GM18505 (cell line): ENCODE measurements at regions not wholly inside any gene's neighbourhood (a gene's known extent, or its start where the extent isn't known, plus 50 kb on each side); places are given as distances from the start of the nearest gene placed in this dataset.
"Not testable (repeated sequence)": the region's sequence is repeated elsewhere in the genome, so short reads cannot be mapped to it uniquely, and the experiment has no call there.

ENCODE experiments used
- ATAC-seq: cut with Tn5 transposase; IDR thresholded peaks from one replicate; pipeline ENCODE4 v1.9.1; 2021; ENCODE audit not compliant: unreplicated experiment
- POLR2A ChIP-seq: IDR thresholded peaks from 4 replicates; pipeline ENCODE4 v1.6.1; 2011; ENCODE audit warnings: borderline replicate concordance; ENCODE audit not compliant: insufficient read depth, insufficient read length; ENCODE audit errors: extremely low read depth

GRCh38 chr13:42412812-42413483, 141.0 kb downstream of the AKAP11 start:
- ATAC-seq = no peak
- TF ChIP-seq POLR2A = no peak

DNA sequence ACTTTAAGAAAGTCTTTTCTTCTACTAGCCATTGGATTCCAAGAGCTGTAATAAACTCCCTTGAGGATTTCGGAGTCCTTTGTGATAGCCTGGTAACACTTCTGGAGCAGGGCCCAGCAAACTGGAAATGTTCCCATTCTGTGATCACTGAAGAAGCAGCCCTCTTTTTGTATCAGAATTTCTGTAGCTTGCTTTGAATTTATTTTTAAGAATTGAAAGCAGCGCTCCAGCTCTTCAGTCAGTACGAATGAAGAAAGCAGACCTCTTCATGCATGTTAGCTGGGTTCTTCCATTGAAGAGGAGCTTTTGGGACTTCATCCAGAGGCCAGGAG, 141.5 kb downstream of the AKAP11 start:
- no peak for TF ChIP-seq POLR2A
- ATAC-seq = no peak

GRCh38 chr13:42417626-42418025, 145.7 kb downstream of the AKAP11 start:
- no peak for ATAC-seq
- TF ChIP-seq POLR2A = no peak

GRCh38 chr13:42418184-42418583, 146.2 kb downstream of the AKAP11 start:
- no peak for TF ChIP-seq POLR2A

DNA sequence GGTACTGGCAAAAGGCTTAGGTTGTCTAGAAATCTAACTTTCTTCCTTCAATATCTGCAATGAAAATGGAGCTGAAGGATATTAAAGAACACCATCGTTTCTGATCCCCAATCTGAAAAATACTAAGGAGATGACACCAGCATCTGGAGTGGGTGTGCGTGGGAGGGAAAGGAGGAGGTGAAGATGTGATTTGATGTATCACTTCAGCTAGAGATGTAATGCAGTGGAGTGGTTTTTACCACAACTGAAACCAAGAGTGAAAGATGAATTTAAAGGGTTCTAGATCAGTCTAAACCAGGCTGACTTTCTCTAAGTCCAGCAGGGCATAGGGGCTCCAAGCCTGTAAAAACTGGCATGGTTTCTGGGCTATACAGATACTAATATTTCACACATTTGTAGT, 148.4 kb downstream of the AKAP11 start:
- no peak for TF ChIP-seq POLR2A
- peak; percentile 65 for ATAC-seq

More at GRCh38 chr13:42418184-42418583, 146.2 kb downstream of the AKAP11 start:
- ATAC-seq = no peak

DNA sequence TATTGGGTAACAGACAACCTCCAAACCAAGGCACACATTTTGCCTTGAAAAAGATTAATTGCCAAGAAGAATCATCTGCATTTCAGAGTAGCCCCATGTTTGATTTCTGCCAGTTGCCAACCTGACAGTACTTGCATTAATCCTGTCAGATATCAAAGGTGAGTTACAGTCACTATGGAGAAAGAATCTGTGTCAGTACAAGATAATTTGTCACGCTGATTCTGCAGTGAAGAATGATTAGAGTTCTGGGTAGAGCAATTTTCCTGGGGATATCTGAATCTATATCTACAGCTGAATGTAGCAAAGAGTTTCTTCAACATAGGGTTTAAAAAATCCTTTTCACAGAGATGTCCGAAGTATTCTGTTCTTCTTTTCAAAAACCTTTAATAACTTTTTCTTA, 150.7 kb downstream of the AKAP11 start:
- no peak for TF ChIP-seq POLR2A

DNA sequence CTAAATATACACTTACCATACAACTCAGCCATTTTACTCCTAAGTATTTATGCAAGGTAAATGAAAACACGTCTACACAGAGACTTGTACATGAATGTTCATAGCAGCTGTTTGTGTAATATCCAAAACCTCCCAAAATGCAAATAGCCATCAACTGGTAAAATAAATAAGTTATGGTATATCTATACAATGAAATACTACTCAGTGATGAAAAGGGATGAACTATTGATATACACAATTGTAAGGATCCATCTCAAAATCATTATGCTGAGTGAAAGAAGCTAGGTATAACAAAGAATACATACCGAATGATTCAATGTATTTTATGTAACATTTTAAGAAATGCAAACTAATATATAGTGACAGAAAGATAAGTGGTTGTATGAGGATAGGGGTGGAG, 149.8 kb upstream of the TNFSF11 start:
- ATAC-seq = no peak
- TF ChIP-seq POLR2A = no peak

More for the DNA sequence above, 150.7 kb downstream of the AKAP11 start:
- ATAC-seq = no peak

DNA sequence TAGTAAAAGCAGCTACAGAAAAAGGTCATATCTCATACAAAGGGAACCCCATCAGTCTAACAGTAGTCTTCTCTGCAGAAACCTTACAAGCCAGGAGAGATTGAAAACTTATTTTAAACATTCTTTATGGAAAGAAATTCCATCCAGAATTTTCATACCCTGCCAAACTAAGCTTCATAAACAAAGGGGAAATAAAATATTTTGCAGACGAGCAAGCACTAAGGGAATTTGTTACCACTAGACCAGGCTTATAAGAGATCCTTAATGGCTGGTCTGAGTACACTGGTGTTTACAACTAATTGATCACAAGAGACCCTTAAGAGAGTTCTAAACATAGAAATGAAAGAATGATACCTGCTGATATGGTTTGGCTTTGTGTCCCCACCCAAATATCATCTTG, 128.6 kb upstream of the TNFSF11 start:
- ATAC-seq = no peak
- no peak for TF ChIP-seq POLR2A

DNA sequence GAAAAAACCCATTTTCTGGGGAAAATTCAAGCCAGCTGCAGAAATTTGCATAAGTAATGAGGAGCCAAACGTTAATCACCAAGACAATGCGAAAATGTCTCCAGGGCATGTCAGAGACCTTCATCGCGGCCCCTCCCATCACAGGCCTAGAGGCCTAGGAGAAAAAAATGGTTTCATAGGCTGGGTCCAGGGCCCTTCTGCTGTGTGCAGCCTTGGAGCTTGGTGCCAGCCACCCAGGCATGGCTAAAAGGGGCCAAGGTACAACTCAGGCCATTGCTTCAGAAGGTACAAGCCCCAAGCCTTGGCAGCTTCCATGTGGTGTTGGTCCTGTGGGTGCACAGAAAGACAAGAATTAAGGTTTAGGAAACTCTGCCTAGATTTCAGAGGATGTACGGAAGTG, 127.4 kb upstream of the TNFSF11 start:
- not testable (repeated sequence) for ATAC-seq

GRCh38 chr13:42453091-42453645, 120.8 kb upstream of the TNFSF11 start:
- ATAC-seq = no peak
- no peak for TF ChIP-seq POLR2A

DNA sequence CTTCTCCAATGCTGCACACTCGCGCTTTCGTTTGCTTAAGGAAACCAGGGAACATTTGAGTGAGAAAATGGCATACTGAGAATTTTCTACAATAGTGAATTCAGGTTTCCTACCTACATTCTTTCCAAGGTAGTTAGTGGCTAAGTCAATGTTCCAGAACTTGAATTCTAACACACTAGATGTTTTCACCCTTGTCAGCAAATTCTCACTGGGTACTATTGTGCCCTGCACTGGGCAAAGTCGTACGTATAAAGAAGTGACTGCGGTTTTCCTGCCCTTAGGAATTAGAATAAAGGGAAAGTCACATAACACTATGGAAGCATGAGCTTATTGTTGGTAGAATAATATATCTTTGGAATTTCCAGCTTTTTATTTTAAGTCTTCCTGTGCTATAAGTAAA, 119.2 kb upstream of the TNFSF11 start:
- no peak for ATAC-seq
- no peak for TF ChIP-seq POLR2A

DNA sequence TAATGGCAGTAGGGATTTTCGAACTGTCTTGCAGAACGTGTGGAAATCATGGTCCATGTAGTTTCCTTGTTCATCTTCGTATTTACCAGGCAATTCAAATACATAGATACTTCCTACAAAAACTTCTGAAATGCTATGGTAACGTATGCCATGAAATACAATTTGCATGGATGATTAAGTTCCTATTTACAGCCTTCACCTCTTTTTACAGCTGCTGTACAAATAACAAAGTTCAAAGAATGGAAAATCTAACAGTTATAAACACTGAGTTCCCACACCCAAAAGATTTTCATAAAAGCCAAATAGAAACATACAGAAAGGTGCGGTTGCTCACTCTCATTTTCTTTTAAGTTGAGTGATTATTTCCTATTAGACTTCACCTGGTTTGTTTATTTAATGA, 115.8 kb upstream of the TNFSF11 start:
- no peak for TF ChIP-seq POLR2A

DNA sequence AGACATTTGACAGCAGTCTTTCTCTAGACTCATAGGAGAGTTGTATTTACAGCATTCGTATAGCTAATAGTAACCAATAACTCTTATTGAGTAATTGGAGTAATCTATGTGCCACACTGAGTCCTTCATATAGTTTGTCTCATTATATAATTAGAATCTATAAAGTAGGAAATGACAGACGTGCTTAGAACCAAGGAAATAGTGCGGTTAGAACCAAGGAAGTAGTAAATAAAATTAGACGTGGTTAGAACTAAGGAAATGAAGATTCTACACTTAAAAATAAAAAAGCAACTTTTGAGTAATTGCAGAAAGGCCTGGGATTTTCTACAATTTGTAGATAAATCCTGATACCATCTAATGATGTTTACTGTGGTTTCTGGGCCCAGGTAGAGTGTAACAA, 107.8 kb upstream of the TNFSF11 start:
- TF ChIP-seq POLR2A = no peak

More for the DNA sequence above, 115.8 kb upstream of the TNFSF11 start:
- no peak for ATAC-seq

DNA sequence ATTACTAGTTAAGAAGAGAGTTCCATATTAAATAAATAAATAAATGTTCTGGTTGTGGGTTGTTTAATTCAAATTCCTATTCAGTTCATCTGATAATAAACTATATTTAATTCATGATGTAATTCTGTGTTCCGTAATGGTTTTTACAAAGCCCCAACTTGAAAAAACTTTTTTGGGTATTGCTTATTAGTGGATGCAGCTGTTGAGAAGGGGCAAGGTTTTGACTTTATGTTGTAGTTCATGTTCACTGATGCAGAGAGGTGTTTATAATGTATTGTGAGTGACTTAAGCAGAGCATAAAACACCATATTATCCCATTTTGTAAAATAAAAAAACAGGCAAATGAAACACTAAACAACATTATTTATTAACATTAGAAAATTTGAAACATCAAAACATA, 107.3 kb upstream of the TNFSF11 start:
- no peak for ATAC-seq
- no peak for TF ChIP-seq POLR2A

More for the DNA sequence above, 107.8 kb upstream of the TNFSF11 start:
- no peak for ATAC-seq

DNA sequence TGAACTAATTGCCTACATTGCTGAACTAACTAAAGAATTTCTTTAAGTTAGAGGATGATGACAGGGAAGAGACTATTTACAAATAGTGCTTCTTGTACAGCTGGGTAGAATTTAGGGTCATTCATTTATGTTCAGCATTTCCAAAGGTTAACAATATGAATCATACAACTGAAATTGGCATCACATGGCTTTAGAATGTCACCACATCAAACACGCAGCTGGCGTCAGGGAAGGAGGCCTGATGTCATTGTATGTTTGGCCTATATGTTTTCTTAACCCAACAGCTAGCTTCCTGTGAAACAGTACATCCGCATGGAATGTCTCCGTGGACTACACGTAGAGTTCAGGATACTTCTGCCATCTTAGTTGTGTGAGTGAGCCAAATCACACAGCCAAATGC, 99.0 kb upstream of the TNFSF11 start:
- no peak for ATAC-seq
- no peak for TF ChIP-seq POLR2A
